H9 (cell line): ENCODE measurements at regions not wholly inside any gene's neighbourhood (a gene's known extent, or its start where the extent isn't known, plus 50 kb on each side); places are given as distances from the start of the nearest gene placed in this dataset.

Experiments
- DNase-seq: peaks from one replicate; pipeline ENCODE4 v3.0.0-alpha.2; 2017
- H2AFZ ChIP-seq: one replicate; pipeline ENCODE4 v1.6.1; 2013; ENCODE audit warnings: mild to moderate bottlenecking, low read length, control low read depth, moderate library complexity
- H2AK5ac ChIP-seq: 2 replicates; pipeline ENCODE4 v1.6.1; 2013; ENCODE audit warnings: low read length, control low read depth, mixed read lengths; ENCODE audit not compliant: insufficient read length
- H2BK120ac ChIP-seq: one replicate; pipeline ENCODE4 v1.6.1; 2013; ENCODE audit warnings: low read depth, mild to moderate bottlenecking, low read length, control low read depth, inconsistent platforms; ENCODE audit not compliant: poor library complexity, severe bottlenecking
- H2BK12ac ChIP-seq: 2 replicates; pipeline ENCODE4 v1.6.1; 2013; ENCODE audit warnings: low read length, control low read depth, mixed read lengths, low read depth; ENCODE audit not compliant: insufficient read length
- H2BK15ac ChIP-seq: 2 replicates; pipeline ENCODE4 v1.6.1; 2013; ENCODE audit warnings: low read depth, low read length, control low read depth
- H2BK20ac ChIP-seq: one replicate; pipeline ENCODE4 v1.6.1; 2013; ENCODE audit warnings: low read depth, mild to moderate bottlenecking, low read length, control low read depth, inconsistent platforms; ENCODE audit not compliant: poor library complexity, severe bottlenecking
- H2BK5ac ChIP-seq: 2 replicates; pipeline ENCODE4 v1.6.1; 2013; ENCODE audit warnings: low read length, control low read depth, mixed read lengths; ENCODE audit not compliant: insufficient read length
- H3K14ac ChIP-seq: 2 replicates; pipeline ENCODE4 v1.6.1; 2013; ENCODE audit warnings: low read length, control low read depth; ENCODE audit not compliant: insufficient read depth
- H3K18ac ChIP-seq: 2 replicates; pipeline ENCODE4 v1.6.1; 2013; ENCODE audit warnings: low read depth, mild to moderate bottlenecking, mixed read lengths, low read length, control low read depth; ENCODE audit not compliant: insufficient read length
- H3K23ac ChIP-seq: 2 replicates; pipeline ENCODE4 v1.6.1; 2013; ENCODE audit warnings: low read length, control low read depth, mixed read lengths, low read depth; ENCODE audit not compliant: insufficient read length
- H3K23me2 ChIP-seq: 2 replicates; pipeline ENCODE4 v1.6.1; 2013; ENCODE audit warnings: low read depth, mild to moderate bottlenecking, mixed read lengths, low read length, control low read depth; ENCODE audit not compliant: insufficient read length, poor library complexity, severe bottlenecking
- H3K27ac ChIP-seq: 2 replicates; pipeline ENCODE4 v1.5.1; 2013; ENCODE audit warnings: low read length, control low read depth, mixed read lengths, low read depth; ENCODE audit not compliant: insufficient read length
- H3K27me3 ChIP-seq: 2 replicates; pipeline ENCODE4 v1.6.1; 2013; ENCODE audit warnings: low read length, control low read depth, inconsistent platforms; ENCODE audit not compliant: insufficient read depth
- H3K4ac ChIP-seq: 2 replicates; pipeline ENCODE4 v1.6.1; 2013; ENCODE audit warnings: low read depth, mild to moderate bottlenecking, control low read depth, inconsistent platforms, low read length, moderate library complexity
- H3K4me1 ChIP-seq: 2 replicates; pipeline ENCODE4 v1.6.1; 2013; ENCODE audit warnings: low read length, control low read depth, inconsistent platforms; ENCODE audit not compliant: insufficient read depth
- H3K4me2 ChIP-seq: 2 replicates; pipeline ENCODE4 v1.6.1; 2013; ENCODE audit warnings: low read length, control low read depth, mixed read lengths; ENCODE audit not compliant: insufficient read length, insufficient read depth
- H3K56ac ChIP-seq: 2 replicates; pipeline ENCODE4 v1.6.1; 2013; ENCODE audit warnings: low read depth, mild to moderate bottlenecking, mixed read lengths, low read length, control low read depth; ENCODE audit not compliant: insufficient read length
- H3K79me1 ChIP-seq: 2 replicates; pipeline ENCODE4 v1.6.1; 2013; ENCODE audit warnings: low read depth, mild to moderate bottlenecking, moderate library complexity, low read length, control low read depth, inconsistent platforms; ENCODE audit not compliant: insufficient read depth, poor library complexity, severe bottlenecking
- H3K79me2 ChIP-seq: 2 replicates; pipeline ENCODE4 v1.6.1; 2013; ENCODE audit warnings: low read length, control low read depth, inconsistent platforms; ENCODE audit not compliant: insufficient read depth
- H3K9ac ChIP-seq: 2 replicates; pipeline ENCODE4 v1.6.1; 2013; ENCODE audit warnings: low read length, control low read depth, mixed read lengths; ENCODE audit not compliant: insufficient read length; ENCODE audit errors: extremely low read depth
- H3K9me3 ChIP-seq: one replicate; pipeline ENCODE4 v1.6.1; 2013; ENCODE audit warnings: low read depth, low read length, inconsistent platforms; ENCODE audit not compliant: control insufficient read depth
- H3T11ph ChIP-seq: one replicate; pipeline ENCODE4 v1.6.1; 2013; ENCODE audit warnings: mild to moderate bottlenecking, low read length, control low read depth, inconsistent platforms
- H4K20me1 ChIP-seq: one replicate; pipeline ENCODE4 v1.6.1; 2013; ENCODE audit not compliant: control insufficient read depth, insufficient read length, insufficient read depth
- H4K5ac ChIP-seq: 2 replicates; pipeline ENCODE4 v1.6.1; 2013; ENCODE audit warnings: low read depth, mild to moderate bottlenecking, mixed read lengths, low read length, control low read depth; ENCODE audit not compliant: insufficient read length
- H4K8ac ChIP-seq: replicated peaks from 2 replicates; pipeline ENCODE4 v1.6.1; 2013; ENCODE audit warnings: low read length, control low read depth, mixed read lengths, low read depth; ENCODE audit not compliant: insufficient read length
- H4K91ac ChIP-seq: 2 replicates; pipeline ENCODE4 v1.6.1; 2013; ENCODE audit warnings: low read depth, mild to moderate bottlenecking, moderate library complexity, mixed read lengths, low read length, control low read depth; ENCODE audit not compliant: insufficient read length
- H3K27ac Mint-ChIP-seq, 3 experiments: 2 replicates in 2 of 3; 3 replicates in 1 of 3; pipeline ENCODE4 v1.8.0; 2020 to 2021; ENCODE audit warnings: mixed read lengths in 3 of 3, mild to moderate bottlenecking in 1 of 3, moderate library complexity in 1 of 3
- H3K27me3 Mint-ChIP-seq: 2 replicates; pipeline ENCODE4 v1.8.0; 2021; ENCODE audit warnings: low read depth, mild to moderate bottlenecking, moderate library complexity, mixed read lengths
- H3K36me3 Mint-ChIP-seq, 3 experiments: 2 replicates in 2 of 3; 3 replicates in 1 of 3; pipeline ENCODE4 v1.8.0; 2020 to 2021; ENCODE audit warnings: low read depth in 3 of 3, mixed read lengths in 3 of 3; ENCODE audit not compliant: insufficient read depth in 1 of 3
- H3K4me1 Mint-ChIP-seq, 2 experiments: 2 replicates each; pipeline ENCODE4 v1.8.0; 2020; ENCODE audit warnings: mixed read lengths in 2 of 2
- H3K4me3 Mint-ChIP-seq, 2 experiments: 2 replicates in 1 of 2; 3 replicates in 1 of 2; pipeline ENCODE4 v1.8.0; 2020 to 2021; ENCODE audit warnings: mild to moderate bottlenecking in 2 of 2, mixed read lengths in 2 of 2, moderate library complexity in 1 of 2
- H3K9me3 Mint-ChIP-seq, 2 experiments: 2 replicates in 1 of 2; 3 replicates in 1 of 2; pipeline ENCODE4 v1.8.0; 2020; ENCODE audit warnings: mild to moderate bottlenecking in 2 of 2, mixed read lengths in 2 of 2, moderate library complexity in 1 of 2
- CTCF ChIP-seq: fragments of 200-600 bp; sonication (generic); conservative IDR thresholded peaks from 3 replicates; pipeline ENCODE4 v1.8.0; 2021; ENCODE audit warnings: antibody characterized with exemption, mild to moderate bottlenecking
- WGBS: extraction: QIAGEN DNeasy Blood & Tissue Kit; methylation state at CpG from one replicate; pipeline ENCODE4 v1.1.7; 2013; ENCODE audit warnings: missing lambda C conversion rate, low lambda C conversion rate, mixed read lengths; ENCODE audit not compliant: insufficient read length; ENCODE audit errors: extremely low coverage; 5-methylcytosine and 5-hydroxymethylcytosine counted together

GRCh38 chr4:15213302-15213970 is 211.2 kb downstream of the CPEB2 start:
- Histone ChIP-seq H3K4me2 (no peak overlapping the region), H3K9ac (no peak overlapping the region), H3K23me2 (no peaks in the 10 kb centered on the region), H3K23ac (no peak overlapping the region), H3K14ac (no peak overlapping the region), H2AK5ac (no peak overlapping the region), H2BK120ac (no peak overlapping the region), H3K27ac (no peak overlapping the region), H3K4ac (no peak overlapping the region), H3K56ac (no peak overlapping the region), H3K18ac (no peak overlapping the region), H4K91ac (no peak overlapping the region), H2BK12ac (no peak overlapping the region), H3K79me2 (no peaks in the 10 kb centered on the region), H2AFZ (no peak overlapping the region), H4K20me1 (no peaks in the 10 kb centered on the region), H2BK15ac (no peak overlapping the region), H3K27me3 (no peaks in the 10 kb centered on the region), H3T11ph (no peak overlapping the region), H3K79me1 (no peaks in the 10 kb centered on the region), H2BK20ac (no peak overlapping the region), H2BK5ac (no peak overlapping the region), H3K9me3 (no peaks in the 10 kb centered on the region), H4K8ac (no peak overlapping the region), H4K5ac (no peak overlapping the region), H3K4me1 (no peaks in the 10 kb centered on the region)
- H3K4me1 Mint-ChIP-seq: peaks cover 15 to 20% of the 10 kb centered on the region in 2 experiments
- H3K9me3 Mint-ChIP-seq: no peaks in the 10 kb centered on the region
- no peaks in the 10 kb centered on the region for H3K36me3 Mint-ChIP-seq
- WGBS: no CpG with 5 or more reads among the region's 6 CpGs
- no peak for DNase-seq
- H3K27me3 Mint-ChIP-seq: no peaks in the 10 kb centered on the region
- no peak overlapping the region for H3K4me3 Mint-ChIP-seq
- no peak overlapping the region for H3K27ac Mint-ChIP-seq
- TF ChIP-seq CTCF: no peak
